ENCODE measurements at regions not wholly inside any gene's neighbourhood (a gene's known extent, or its start where the extent isn't known, plus 50 kb on each side); places are given as distances from the start of the nearest gene placed in this dataset.

DNA sequence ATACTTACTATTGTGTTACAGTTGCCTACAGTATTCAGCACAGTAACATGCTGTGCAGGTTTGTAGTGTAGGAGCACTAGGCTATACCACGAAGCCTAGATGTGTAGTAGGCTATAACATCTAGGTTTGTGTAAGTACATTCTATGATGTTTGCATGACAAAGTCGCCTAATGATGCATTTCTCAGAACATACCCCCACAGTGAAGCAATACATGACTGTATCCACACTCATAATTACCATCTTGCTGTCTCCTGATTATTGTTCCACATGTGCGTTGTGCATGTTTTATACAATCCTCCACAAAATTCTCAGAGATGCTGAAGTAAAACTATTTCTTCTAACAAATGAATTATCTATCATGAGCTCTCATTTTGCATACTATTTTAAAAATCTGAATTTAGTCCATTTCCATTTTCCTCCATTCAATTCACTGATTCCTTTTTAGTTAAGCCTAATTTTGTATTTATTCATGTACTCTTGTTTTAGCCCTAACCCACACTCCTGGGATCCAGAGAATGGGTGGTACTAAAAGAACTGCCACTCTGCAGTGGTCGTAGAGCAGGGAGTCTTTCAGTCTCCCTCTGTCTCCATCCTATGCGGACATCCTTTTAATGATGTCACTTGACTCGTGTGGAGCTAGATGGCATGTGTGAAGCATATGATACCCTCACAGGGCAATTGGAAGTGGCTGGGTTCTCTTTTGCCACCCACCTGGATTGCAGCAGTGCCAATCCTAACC is 67.6 kb upstream of the CAV2 start:
- H3K9ac ChIP-seq (ENCODE audit: insufficient read depth in 1 of 2, low read depth in 2 of 2, low read length in 2 of 2) = no peak overlapping the region

More for the DNA sequence above, 67.6 kb upstream of the CAV2 start:
- Histone ChIP-seq H3K4me3 (no peak overlapping the region), H2AFZ (ENCODE audit: low read depth, low read length) (no peak overlapping the region), H3K79me2 (ENCODE audit: control insufficient read depth, insufficient read depth, low read length) (no peaks in the 10 kb centered on the region), H3K4me1 (replicated peaks in 1 of 2; ENCODE audit: control insufficient read depth in 2 of 2, insufficient read depth in 2 of 2, low read length in 2 of 2) (no peaks in the 10 kb centered on the region; a peak in 1 of 5 replicates), H3K36me3 (ENCODE audit: control insufficient read depth, insufficient read depth, low read length) (no peaks in the 10 kb centered on the region), H3K9me1 (ENCODE audit: control insufficient read depth, insufficient read depth, low read length) (no peaks in the 10 kb centered on the region), H3K27ac (ENCODE audit: extremely low read depth, low read depth, low read length) (no peak overlapping the region), H4K20me1 (replicated peaks; ENCODE audit: control insufficient read depth, insufficient read depth, low read length) (no peaks in the 10 kb centered on the region), H3K4me2 (ENCODE audit: insufficient read depth, low read length) (no peak overlapping the region), H3K27me3 (ENCODE audit: control insufficient read depth in 2 of 2, insufficient read depth in 2 of 2, low read length in 2 of 2) (no peaks in the 10 kb centered on the region; a peak in 1 of 5 replicates), H3K9me3 (replicated peaks; ENCODE audit: control insufficient read depth, insufficient read depth, low read depth, low read length) (no peaks in the 10 kb centered on the region)
- in situ Hi-C loops (cut with MboI) = no loop called here
- WGBS (ENCODE audit: insufficient coverage, low coverage, missing lambda C conversion rate) = 41% methylated on average over 6 of the region's 6 CpGs
- BruUV-seq (replicated peaks) = no TSS peak
- ATAC-seq = no peak
- ChIA-PET CTCF (ENCODE audit: low intra/inter-chr PET ratio) (no interaction called here), POLR2A (interaction anchor here (0.6 kb wide), 1 partner anchor 435 kb away, joined by 3 read pairs; no protein-coding TSS in a partner anchor)
- intact Hi-C loops (cut with micrococcal nuclease) = no loop called here
- TF ChIP-seq FOXJ3 (CRISPR knock-in tag; IDR thresholded peaks at IDR 0.05) (no peak), CEBPG (CRISPR knock-in tag; IDR thresholded peaks at IDR 0.05) (no peak), CEBPG (tag; conservative IDR thresholded peaks at IDR 0.05 in 1 of 2, IDR thresholded peaks at IDR 0.05 in 1 of 2) (0 out of 4 replicates have a peak, but pooled peaks of 1 of the 2 experiments have one; percentile 17)
- TF ChIP-seq, protein P1, sequence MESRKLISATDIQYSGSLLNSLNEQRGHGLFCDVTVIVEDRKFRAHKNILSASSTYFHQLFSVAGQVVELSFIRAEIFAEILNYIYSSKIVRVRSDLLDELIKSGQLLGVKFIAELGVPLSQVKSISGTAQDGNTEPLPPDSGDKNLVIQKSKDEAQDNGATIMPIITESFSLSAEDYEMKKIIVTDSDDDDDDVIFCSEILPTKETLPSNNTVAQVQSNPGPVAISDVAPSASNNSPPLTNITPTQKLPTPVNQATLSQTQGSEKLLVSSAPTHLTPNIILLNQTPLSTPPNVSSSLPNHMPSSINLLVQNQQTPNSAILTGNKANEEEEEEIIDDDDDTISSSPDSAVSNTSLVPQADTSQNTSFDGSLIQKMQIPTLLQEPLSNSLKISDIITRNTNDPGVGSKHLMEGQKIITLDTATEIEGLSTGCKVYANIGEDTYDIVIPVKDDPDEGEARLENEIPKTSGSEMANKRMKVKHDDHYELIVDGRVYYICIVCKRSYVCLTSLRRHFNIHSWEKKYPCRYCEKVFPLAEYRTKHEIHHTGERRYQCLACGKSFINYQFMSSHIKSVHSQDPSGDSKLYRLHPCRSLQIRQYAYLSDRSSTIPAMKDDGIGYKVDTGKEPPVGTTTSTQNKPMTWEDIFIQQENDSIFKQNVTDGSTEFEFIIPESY (CRISPR knock-in tag; IDR thresholded peaks at IDR 0.05) = no peak
- TF ChIP-seq, protein P2, sequence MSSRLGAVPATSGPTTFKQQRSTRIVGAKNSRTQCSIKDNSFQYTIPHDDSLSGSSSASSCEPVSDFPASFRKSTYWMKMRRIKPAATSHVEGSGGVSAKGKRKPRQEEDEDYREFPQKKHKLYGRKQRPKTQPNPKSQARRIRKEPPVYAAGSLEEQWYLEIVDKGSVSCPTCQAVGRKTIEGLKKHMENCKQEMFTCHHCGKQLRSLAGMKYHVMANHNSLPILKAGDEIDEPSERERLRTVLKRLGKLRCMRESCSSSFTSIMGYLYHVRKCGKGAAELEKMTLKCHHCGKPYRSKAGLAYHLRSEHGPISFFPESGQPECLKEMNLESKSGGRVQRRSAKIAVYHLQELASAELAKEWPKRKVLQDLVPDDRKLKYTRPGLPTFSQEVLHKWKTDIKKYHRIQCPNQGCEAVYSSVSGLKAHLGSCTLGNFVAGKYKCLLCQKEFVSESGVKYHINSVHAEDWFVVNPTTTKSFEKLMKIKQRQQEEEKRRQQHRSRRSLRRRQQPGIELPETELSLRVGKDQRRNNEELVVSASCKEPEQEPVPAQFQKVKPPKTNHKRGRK (tag; IDR thresholded peaks at IDR 0.05) = no peak
- TF ChIP-seq, protein P3, sequence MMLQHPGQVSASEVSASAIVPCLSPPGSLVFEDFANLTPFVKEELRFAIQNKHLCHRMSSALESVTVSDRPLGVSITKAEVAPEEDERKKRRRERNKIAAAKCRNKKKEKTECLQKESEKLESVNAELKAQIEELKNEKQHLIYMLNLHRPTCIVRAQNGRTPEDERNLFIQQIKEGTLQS (IDR thresholded peaks at IDR 0.05) = no peak
- TF ChIP-seq, protein P3 (CRISPR knock-in tag; conservative IDR thresholded peaks at IDR 0.05) = no peak
- TF ChIP-seq, protein P4, sequence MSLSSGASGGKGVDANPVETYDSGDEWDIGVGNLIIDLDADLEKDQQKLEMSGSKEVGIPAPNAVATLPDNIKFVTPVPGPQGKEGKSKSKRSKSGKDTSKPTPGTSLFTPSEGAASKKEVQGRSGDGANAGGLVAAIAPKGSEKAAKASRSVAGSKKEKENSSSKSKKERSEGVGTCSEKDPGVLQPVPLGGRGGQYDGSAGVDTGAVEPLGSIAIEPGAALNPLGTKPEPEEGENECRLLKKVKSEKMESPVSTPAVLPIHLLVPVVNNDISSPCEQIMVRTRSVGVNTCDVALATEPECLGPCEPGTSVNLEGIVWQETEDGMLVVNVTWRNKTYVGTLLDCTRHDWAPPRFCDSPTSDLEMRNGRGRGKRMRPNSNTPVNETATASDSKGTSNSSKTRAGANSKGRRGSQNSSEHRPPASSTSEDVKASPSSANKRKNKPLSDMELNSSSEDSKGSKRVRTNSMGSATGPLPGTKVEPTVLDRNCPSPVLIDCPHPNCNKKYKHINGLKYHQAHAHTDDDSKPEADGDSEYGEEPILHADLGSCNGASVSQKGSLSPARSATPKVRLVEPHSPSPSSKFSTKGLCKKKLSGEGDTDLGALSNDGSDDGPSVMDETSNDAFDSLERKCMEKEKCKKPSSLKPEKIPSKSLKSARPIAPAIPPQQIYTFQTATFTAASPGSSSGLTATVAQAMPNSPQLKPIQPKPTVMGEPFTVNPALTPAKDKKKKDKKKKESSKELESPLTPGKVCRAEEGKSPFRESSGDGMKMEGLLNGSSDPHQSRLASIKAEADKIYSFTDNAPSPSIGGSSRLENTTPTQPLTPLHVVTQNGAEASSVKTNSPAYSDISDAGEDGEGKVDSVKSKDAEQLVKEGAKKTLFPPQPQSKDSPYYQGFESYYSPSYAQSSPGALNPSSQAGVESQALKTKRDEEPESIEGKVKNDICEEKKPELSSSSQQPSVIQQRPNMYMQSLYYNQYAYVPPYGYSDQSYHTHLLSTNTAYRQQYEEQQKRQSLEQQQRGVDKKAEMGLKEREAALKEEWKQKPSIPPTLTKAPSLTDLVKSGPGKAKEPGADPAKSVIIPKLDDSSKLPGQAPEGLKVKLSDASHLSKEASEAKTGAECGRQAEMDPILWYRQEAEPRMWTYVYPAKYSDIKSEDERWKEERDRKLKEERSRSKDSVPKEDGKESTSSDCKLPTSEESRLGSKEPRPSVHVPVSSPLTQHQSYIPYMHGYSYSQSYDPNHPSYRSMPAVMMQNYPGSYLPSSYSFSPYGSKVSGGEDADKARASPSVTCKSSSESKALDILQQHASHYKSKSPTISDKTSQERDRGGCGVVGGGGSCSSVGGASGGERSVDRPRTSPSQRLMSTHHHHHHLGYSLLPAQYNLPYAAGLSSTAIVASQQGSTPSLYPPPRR (CRISPR knock-in tag; IDR thresholded peaks at IDR 0.05; ENCODE audit: borderline replicate concordance) = no peak
- no peak for FAIRE-seq
- no peak for DNase-seq (ENCODE audit: extremely low read depth in 1 of 4, low spot score in 3 of 4)

Measured in K562 (cell line).